Sigmoid colon (tissue), 4 donors: ENCODE measurements at regions not wholly inside any gene's neighbourhood (a gene's known extent, or its start where the extent isn't known, plus 50 kb on each side); places are given as distances from the start of the nearest gene placed in this dataset.

ENCODE experiments used
- CTCF ChIP-seq, 4 experiments: fragments of 450-650 bp in 3 of 4; fragments of 200-600 bp in 1 of 4; IDR thresholded peaks; one replicate each; pipeline ENCODE4 v1.5.1; 2016 to 2019; ENCODE audit warnings: antibody characterized with exemption in 4 of 4, mild to moderate bottlenecking in 3 of 4, moderate library complexity in 2 of 4
- POLR2A ChIP-seq, 2 donors: fragments of 450-650 bp; IDR thresholded peaks; one replicate each; pipeline ENCODE4 v1.6.1; 2016; ENCODE audit warnings: antibody characterized with exemption in 2 of 2, mild to moderate bottlenecking in 2 of 2, moderate library complexity in 2 of 2
- POLR2AphosphoS5 ChIP-seq, 4 donors: sonication (generic); formaldehyde crosslinking; IDR thresholded peaks; one replicate each; pipeline ENCODE4 v1.6.1; 2017; ENCODE audit warnings: antibody characterized with exemption in 4 of 4

DNA sequence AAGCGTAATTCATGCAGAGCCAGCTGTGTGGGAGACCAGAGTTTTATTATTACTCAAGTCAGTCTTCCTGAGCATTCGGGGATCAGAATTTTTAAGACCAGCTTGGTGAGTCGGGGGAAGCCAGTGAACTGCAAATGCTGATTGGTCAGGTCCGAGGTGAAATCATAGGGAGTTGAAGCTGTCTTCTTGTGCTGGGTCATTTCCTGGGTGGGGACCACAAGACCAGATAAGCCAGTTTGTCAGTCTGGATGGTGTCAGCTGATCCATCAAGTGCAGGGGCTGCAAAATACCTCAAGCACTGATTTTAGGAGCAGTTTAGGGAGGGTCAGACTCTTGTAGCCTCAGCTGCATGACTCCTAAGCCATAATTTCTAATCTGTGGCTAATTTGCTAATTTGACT, 228.1 kb upstream of the ATP10A start:
- no peak for TF ChIP-seq CTCF (IDR thresholded peaks at IDR 0.05)
- TF ChIP-seq POLR2A (IDR thresholded peaks at IDR 0.05) = no peak
- TF ChIP-seq POLR2AphosphoS5 (IDR thresholded peaks at IDR 0.05) = no peak
